H1 (cell line): ENCODE measurements at regions not wholly inside any gene's neighbourhood (a gene's known extent, or its start where the extent isn't known, plus 50 kb on each side); places are given as distances from the start of the nearest gene placed in this dataset.

ENCODE experiments used
- BACH1 ChIP-seq: IDR thresholded peaks from 2 replicates; pipeline ENCODE4 v1.6.1; 2012; ENCODE audit warnings: low read length, improper control_type of control experiment
- CBX5 ChIP-seq: fragments of 300-800, 300-1000 bp; sonication (generic); IDR thresholded peaks from 2 replicates; pipeline ENCODE4 v1.7.1; 2016; ENCODE audit warnings: antibody characterized with exemption, low read length, low read depth
- GABPA ChIP-seq: IDR thresholded peaks from 2 replicates; pipeline ENCODE4 v1.6.1; 2011; ENCODE audit warnings: mild to moderate bottlenecking, low read length, moderate library complexity, borderline replicate concordance; ENCODE audit not compliant: insufficient read depth
- JUN ChIP-seq: IDR thresholded peaks from 2 replicates; pipeline ENCODE4 v1.6.1; 2011; ENCODE audit warnings: low read depth, mild to moderate bottlenecking, improper control_type of control experiment, low read length
- JUND ChIP-seq: IDR thresholded peaks from 2 replicates; pipeline ENCODE4 v1.6.1; 2011; ENCODE audit warnings: mild to moderate bottlenecking, improper control_type of control experiment, low read length
- KDM1A ChIP-seq: fragments of 200-600, 300-600 bp; sonication (generic); IDR thresholded peaks from 2 replicates; pipeline ENCODE4 v1.7.1; 2016; ENCODE audit warnings: mild to moderate bottlenecking, low read length, borderline replicate concordance
- SAP30 ChIP-seq: fragments of 300-600 bp; sonication (generic); IDR thresholded peaks from 2 replicates; pipeline ENCODE4 v1.7.1; 2012; ENCODE audit warnings: low read length, moderate library complexity, mild to moderate bottlenecking, inconsistent platforms; ENCODE audit not compliant: insufficient read depth, insufficient replicate concordance
- SIN3A ChIP-seq, 2 experiments: IDR thresholded peaks in 1 of 2; conservative IDR thresholded peaks in 1 of 2; 2 replicates each; pipeline ENCODE4 v1.6.1; 2011 to 2012; ENCODE audit warnings: low read length in 2 of 2, improper control_type of control experiment in 1 of 2, low read depth in 1 of 2, mild to moderate bottlenecking in 1 of 2
- TCF12 ChIP-seq: IDR thresholded peaks from 2 replicates; pipeline ENCODE4 v1.6.1; 2011; ENCODE audit warnings: low read depth, mild to moderate bottlenecking, low read length
- TF ChIP-seq, protein P1 (sequence below): IDR thresholded peaks from 2 replicates; pipeline ENCODE4 v1.6.1; 2011; ENCODE audit warnings: low read length, improper control_type of control experiment
- TF ChIP-seq, protein P2 (sequence below), 3 experiments: IDR thresholded peaks; 1 replicate in 2 of 3; 2 replicates in 1 of 3; pipeline versions ENCODE4 v1.5.1 to v1.6.1; 2011; ENCODE audit warnings: low read length in 3 of 3, mild to moderate bottlenecking in 3 of 3, inconsistent platforms in 2 of 3, low read depth in 1 of 3, moderate library complexity in 1 of 3; ENCODE audit not compliant: insufficient read depth in 1 of 3; ENCODE audit errors: control extremely low read depth in 1 of 3

DNA sequence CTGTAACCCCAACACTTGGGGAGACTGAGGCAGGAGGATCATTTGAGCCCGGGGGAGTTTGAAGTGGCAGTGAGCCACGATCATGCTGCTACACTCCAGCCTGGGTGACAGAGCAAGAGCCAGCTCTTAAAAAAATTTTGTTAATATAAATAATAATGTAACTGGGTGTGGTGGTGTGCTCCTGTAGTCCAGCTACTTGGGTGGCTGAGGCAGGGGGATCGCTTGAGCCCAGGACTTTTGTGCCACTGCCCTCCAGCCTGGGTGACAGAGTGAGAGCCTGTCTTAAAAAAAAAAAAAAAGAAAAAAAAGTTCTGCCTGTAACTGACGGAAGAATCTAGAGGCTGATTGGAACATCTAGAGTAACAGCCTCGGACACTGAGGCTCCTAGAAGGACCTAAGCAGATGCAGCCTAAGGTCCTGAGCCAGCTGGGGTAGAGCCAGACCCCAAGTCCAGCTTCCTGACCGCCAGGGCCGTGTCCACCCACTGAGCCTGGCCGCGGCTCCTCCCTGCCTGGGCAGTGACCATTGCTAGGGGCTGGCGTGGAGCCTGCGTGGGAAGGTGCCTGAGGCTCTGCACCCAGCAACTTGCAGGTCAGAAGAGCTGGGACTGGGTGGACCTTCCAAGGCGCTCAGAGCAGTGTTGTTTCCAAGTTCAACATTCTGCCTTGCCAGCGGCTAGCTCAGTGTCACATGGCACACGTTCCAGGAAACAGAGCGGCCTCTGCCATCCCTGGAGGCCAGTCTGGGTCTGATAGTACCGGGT lies 209.4 kb upstream of the CIBAR2 start:
- no peak for TF ChIP-seq SIN3A (conservative IDR thresholded peaks at IDR 0.05 in 1 of 2, IDR thresholded peaks at IDR 0.05 in 1 of 2; ENCODE audit: low read depth in 1 of 2, low read length in 2 of 2)
- no peak for TF ChIP-seq JUN
- TF ChIP-seq, protein P1, sequence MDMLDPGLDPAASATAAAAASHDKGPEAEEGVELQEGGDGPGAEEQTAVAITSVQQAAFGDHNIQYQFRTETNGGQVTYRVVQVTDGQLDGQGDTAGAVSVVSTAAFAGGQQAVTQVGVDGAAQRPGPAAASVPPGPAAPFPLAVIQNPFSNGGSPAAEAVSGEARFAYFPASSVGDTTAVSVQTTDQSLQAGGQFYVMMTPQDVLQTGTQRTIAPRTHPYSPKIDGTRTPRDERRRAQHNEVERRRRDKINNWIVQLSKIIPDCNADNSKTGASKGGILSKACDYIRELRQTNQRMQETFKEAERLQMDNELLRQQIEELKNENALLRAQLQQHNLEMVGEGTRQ: no peak
- no peak for TF ChIP-seq CBX5
- no peak for TF ChIP-seq JUND
- TF ChIP-seq GABPA: no peak
- TF ChIP-seq, protein P2, sequence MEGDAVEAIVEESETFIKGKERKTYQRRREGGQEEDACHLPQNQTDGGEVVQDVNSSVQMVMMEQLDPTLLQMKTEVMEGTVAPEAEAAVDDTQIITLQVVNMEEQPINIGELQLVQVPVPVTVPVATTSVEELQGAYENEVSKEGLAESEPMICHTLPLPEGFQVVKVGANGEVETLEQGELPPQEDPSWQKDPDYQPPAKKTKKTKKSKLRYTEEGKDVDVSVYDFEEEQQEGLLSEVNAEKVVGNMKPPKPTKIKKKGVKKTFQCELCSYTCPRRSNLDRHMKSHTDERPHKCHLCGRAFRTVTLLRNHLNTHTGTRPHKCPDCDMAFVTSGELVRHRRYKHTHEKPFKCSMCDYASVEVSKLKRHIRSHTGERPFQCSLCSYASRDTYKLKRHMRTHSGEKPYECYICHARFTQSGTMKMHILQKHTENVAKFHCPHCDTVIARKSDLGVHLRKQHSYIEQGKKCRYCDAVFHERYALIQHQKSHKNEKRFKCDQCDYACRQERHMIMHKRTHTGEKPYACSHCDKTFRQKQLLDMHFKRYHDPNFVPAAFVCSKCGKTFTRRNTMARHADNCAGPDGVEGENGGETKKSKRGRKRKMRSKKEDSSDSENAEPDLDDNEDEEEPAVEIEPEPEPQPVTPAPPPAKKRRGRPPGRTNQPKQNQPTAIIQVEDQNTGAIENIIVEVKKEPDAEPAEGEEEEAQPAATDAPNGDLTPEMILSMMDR (IDR thresholded peaks at IDR 0.05; ENCODE audit: control extremely low read depth in 1 of 3, insufficient read depth in 1 of 3, low read depth in 1 of 3, low read length in 3 of 3): no peak
- TF ChIP-seq BACH1: no peak
- TF ChIP-seq TCF12: no peak
- no peak for TF ChIP-seq KDM1A
- no peak for TF ChIP-seq SAP30
